ENCODE measurements at regions not wholly inside any gene's neighbourhood (a gene's known extent, or its start where the extent isn't known, plus 50 kb on each side); places are given as distances from the start of the nearest gene placed in this dataset.

DNA sequence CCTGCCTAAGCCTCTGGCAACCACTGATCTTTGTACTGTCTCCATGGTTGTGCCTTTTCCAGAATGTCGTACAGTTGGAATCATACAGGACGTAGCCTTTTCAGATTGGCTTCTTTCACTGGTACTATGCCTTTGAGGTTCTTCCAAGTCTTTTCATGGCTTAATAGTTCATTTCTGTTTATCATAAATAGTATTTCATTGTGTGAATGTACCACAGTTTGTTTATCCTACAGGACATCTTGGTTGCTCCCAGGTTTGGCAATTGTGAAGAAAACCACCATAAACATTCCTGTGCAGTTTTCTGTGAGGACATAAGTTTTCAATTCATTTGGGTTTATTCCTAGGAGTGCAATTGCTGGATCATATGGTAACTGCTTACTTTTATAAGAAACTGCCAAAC, 190.6 kb upstream of the RAB4A start:
- Histone ChIP-seq H3K4me3 (ENCODE audit: insufficient read depth, low read length) (no peak overlapping the region), H3K4me1 (ENCODE audit: insufficient read depth, low read length) (no peaks in the 10 kb centered on the region), H4K20me1 (ENCODE audit: insufficient read depth, low read length) (no peaks in the 10 kb centered on the region), H3K4me2 (ENCODE audit: insufficient read depth, low read length) (no peak overlapping the region), H3K27me3 (ENCODE audit: insufficient read depth, low read length) (no peaks in the 10 kb centered on the region), H3K36me3 (ENCODE audit: insufficient read depth, low read length) (no peaks in the 10 kb centered on the region), H2AFZ (ENCODE audit: low read length) (no peak overlapping the region), H3K9me3 (ENCODE audit: low read depth, low read length) (no peaks in the 10 kb centered on the region), H3K27ac (ENCODE audit: low read depth, low read length) (no peak overlapping the region), H3K79me2 (ENCODE audit: insufficient read depth, low read length) (no peaks in the 10 kb centered on the region)
- TF ChIP-seq, protein P1, sequence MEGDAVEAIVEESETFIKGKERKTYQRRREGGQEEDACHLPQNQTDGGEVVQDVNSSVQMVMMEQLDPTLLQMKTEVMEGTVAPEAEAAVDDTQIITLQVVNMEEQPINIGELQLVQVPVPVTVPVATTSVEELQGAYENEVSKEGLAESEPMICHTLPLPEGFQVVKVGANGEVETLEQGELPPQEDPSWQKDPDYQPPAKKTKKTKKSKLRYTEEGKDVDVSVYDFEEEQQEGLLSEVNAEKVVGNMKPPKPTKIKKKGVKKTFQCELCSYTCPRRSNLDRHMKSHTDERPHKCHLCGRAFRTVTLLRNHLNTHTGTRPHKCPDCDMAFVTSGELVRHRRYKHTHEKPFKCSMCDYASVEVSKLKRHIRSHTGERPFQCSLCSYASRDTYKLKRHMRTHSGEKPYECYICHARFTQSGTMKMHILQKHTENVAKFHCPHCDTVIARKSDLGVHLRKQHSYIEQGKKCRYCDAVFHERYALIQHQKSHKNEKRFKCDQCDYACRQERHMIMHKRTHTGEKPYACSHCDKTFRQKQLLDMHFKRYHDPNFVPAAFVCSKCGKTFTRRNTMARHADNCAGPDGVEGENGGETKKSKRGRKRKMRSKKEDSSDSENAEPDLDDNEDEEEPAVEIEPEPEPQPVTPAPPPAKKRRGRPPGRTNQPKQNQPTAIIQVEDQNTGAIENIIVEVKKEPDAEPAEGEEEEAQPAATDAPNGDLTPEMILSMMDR (IDR thresholded peaks at IDR 0.05; ENCODE audit: extremely low read depth, low read depth, low read length) = no peak
- DNase-seq (ENCODE audit: insufficient read length, low spot score, missing footprints) = no peak

DNA sequence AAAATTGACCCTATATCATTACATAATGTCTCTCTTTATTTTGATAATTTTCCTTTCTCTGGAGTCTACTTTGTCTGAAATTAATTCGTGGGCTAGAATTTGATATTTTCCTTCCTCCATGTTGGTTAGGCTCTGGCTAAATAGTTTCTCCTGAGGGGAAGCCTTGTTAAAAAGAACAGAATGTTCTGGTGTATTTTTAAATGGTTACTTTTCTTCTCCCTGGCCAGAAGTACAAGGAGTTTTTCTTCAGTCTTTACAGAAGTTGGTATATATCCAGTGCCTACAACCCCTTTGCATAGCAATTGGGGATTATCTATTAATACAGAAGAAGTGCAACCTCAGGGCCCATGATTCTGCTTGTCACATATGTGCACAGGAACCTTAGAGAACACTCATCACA, 185.6 kb upstream of the RAB4A start:
- Histone ChIP-seq H3K4me1 (ENCODE audit: insufficient read depth, low read length) (no peaks in the 10 kb centered on the region), H4K20me1 (ENCODE audit: insufficient read depth, low read length) (no peaks in the 10 kb centered on the region), H3K36me3 (ENCODE audit: insufficient read depth, low read length) (no peaks in the 10 kb centered on the region)

DNA sequence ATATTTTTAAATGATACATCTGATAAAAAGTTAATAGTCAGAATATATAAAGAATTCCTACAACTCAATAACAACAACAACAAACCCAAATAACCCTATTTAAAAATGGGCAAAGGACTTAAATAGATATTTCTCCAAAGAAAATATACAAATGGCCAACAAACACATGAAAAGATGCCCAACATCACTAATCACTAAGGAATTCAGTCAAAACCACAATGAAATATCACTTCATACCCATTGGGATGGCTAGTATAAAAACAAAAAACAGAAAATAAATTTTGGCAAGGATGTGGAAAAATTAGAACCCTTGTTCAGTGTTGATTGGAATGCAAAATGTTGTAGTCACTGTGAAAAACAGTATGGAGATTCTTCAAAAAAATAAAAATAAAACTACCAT, 184.8 kb upstream of the RAB4A start:
- H4K20me1 ChIP-seq (ENCODE audit: insufficient read depth, low read length) = no peaks in the 10 kb centered on the region
- H3K4me2 ChIP-seq (ENCODE audit: insufficient read depth, low read length) = no peak overlapping the region
- H3K79me2 ChIP-seq (ENCODE audit: insufficient read depth, low read length) = no peaks in the 10 kb centered on the region
- TF ChIP-seq, protein P1 (IDR thresholded peaks at IDR 0.05; ENCODE audit: extremely low read depth, low read depth, low read length) = no peak
- no peak overlapping the region for H3K4me3 ChIP-seq (ENCODE audit: insufficient read depth, low read length)
- no peak overlapping the region for H2AFZ ChIP-seq (ENCODE audit: low read length)
- H3K9me3 ChIP-seq (ENCODE audit: low read depth, low read length) = no peaks in the 10 kb centered on the region
- no peak for DNase-seq (ENCODE audit: insufficient read length, low spot score, missing footprints)
- H3K27ac ChIP-seq (ENCODE audit: low read depth, low read length) = no peak overlapping the region
- H3K36me3 ChIP-seq (ENCODE audit: insufficient read depth, low read length) = no peaks in the 10 kb centered on the region
- H3K27me3 ChIP-seq (ENCODE audit: insufficient read depth, low read length) = no peaks in the 10 kb centered on the region
- H3K4me1 ChIP-seq (ENCODE audit: insufficient read depth, low read length) = no peaks in the 10 kb centered on the region

More for the DNA sequence above, 185.6 kb upstream of the RAB4A start:
- Histone ChIP-seq H3K27ac (ENCODE audit: low read depth, low read length) (no peak overlapping the region), H2AFZ (ENCODE audit: low read length) (no peak overlapping the region), H3K9me3 (ENCODE audit: low read depth, low read length) (no peaks in the 10 kb centered on the region), H3K4me2 (ENCODE audit: insufficient read depth, low read length) (no peak overlapping the region), H3K4me3 (ENCODE audit: insufficient read depth, low read length) (no peak overlapping the region), H3K27me3 (ENCODE audit: insufficient read depth, low read length) (no peaks in the 10 kb centered on the region), H3K79me2 (ENCODE audit: insufficient read depth, low read length) (no peaks in the 10 kb centered on the region)
- TF ChIP-seq, protein P1 (IDR thresholded peaks at IDR 0.05; ENCODE audit: extremely low read depth, low read depth, low read length) = no peak
- DNase-seq (ENCODE audit: insufficient read length, low spot score, missing footprints) = no peak

DNA sequence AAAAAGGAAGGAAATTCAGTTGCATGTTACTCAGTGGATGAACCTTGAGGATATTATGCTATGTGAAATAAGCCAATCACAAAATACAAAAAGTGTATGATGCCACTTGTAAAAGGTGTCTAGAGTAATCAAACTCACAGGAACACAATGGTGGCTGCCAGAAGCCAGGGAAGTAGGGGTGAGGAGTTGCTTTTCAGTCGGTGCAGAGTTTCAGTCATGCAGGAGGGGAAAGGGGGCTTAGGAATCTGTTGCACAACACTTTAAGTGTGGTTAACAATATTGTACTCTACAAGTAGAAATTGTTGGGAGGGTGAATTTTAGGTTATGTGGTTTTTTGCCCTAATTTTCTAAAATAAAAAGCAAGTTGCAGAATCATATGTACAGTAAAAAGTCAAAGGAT, 184.2 kb upstream of the RAB4A start:
- Histone ChIP-seq H2AFZ (ENCODE audit: low read length) (no peak overlapping the region), H3K79me2 (ENCODE audit: insufficient read depth, low read length) (no peaks in the 10 kb centered on the region), H3K9me3 (ENCODE audit: low read depth, low read length) (no peaks in the 10 kb centered on the region), H3K4me2 (ENCODE audit: insufficient read depth, low read length) (no peak overlapping the region), H3K4me1 (ENCODE audit: insufficient read depth, low read length) (no peaks in the 10 kb centered on the region), H3K4me3 (ENCODE audit: insufficient read depth, low read length) (no peak overlapping the region), H3K27ac (ENCODE audit: low read depth, low read length) (no peak overlapping the region), H3K36me3 (ENCODE audit: insufficient read depth, low read length) (no peaks in the 10 kb centered on the region), H3K27me3 (ENCODE audit: insufficient read depth, low read length) (no peaks in the 10 kb centered on the region), H4K20me1 (ENCODE audit: insufficient read depth, low read length) (no peaks in the 10 kb centered on the region)
- TF ChIP-seq, protein P1 (IDR thresholded peaks at IDR 0.05; ENCODE audit: extremely low read depth, low read depth, low read length) = no peak
- no peak for DNase-seq (ENCODE audit: insufficient read length, low spot score, missing footprints)
